Activated CD4-positive, alpha-beta memory T cell treated with anti-CD3 and anti-CD28 coated beads for 36 hours (primary cell): ENCODE measurements at regions not wholly inside any gene's neighbourhood (a gene's known extent, or its start where the extent isn't known, plus 50 kb on each side); places are given as distances from the start of the nearest gene placed in this dataset.
A peak's percentile ranks its signal among the peaks of the same experiment; 100 is the strongest.
"Not testable (repeated sequence)": the region's sequence is repeated elsewhere in the genome, so short reads cannot be mapped to it uniquely, and the experiment has no call there.

Source experiments
- CTCF ChIA-PET: fragments of 350-600 bp; sonication (Branson Sonifier 250); formaldehyde crosslinking; loops from one replicate; lab custom pipeline; 2021; ENCODE audit warnings: antibody characterized with exemption, inconsistent platforms; lab: Charles Lee
- POLR2A ChIA-PET: fragments of 350-600 bp; sonication (Branson Sonifier 250); formaldehyde crosslinking; loops from one replicate; lab custom pipeline; 2021; ENCODE audit warnings: antibody characterized with exemption; lab: Charles Lee
- DNase-seq: peaks from one replicate; pipeline ENCODE4 v3.0.0-alpha.2; 2020
- H3K27ac Mint-ChIP-seq: one replicate; pipeline ENCODE4 v1.8.0; 2021; ENCODE audit warnings: mixed read lengths
- H3K27me3 Mint-ChIP-seq: one replicate; pipeline ENCODE4 v1.8.0; 2021; ENCODE audit warnings: mixed read lengths
- H3K36me3 Mint-ChIP-seq: one replicate; pipeline ENCODE4 v1.8.0; 2021; ENCODE audit warnings: mixed read lengths
- H3K4me1 Mint-ChIP-seq: one replicate; pipeline ENCODE4 v1.8.0; 2021; ENCODE audit warnings: low read depth, mixed read lengths
- H3K4me3 Mint-ChIP-seq: one replicate; pipeline ENCODE4 v1.8.0; 2021; ENCODE audit warnings: mild to moderate bottlenecking, mixed read lengths
- H3K9me3 Mint-ChIP-seq: one replicate; pipeline ENCODE4 v1.8.0; 2021; ENCODE audit warnings: mixed read lengths
- intact Hi-C: fragments of 100-400 bp; cut with micrococcal nuclease; formaldehyde crosslinking; loops from one replicate; pipeline ENCODE4 v1.15.1; 2023

GRCh38 chr21:10325546-10325945, 195.8 kb upstream of the TPTE start:
- CTCF ChIA-PET, H3K36me3 Mint-ChIP-seq, H3K4me1 Mint-ChIP-seq, H3K27me3 Mint-ChIP-seq, intact Hi-C loops, H3K4me3 Mint-ChIP-seq, POLR2A ChIA-PET, H3K27ac Mint-ChIP-seq: not testable (repeated sequence)
- DNase-seq = peak; percentile 70
- peaks cover 44% of the 10 kb centered on the region for H3K9me3 Mint-ChIP-seq

GRCh38 chr21:10326146-10326545, 195.2 kb upstream of the TPTE start:
- H3K36me3 Mint-ChIP-seq, H3K4me3 Mint-ChIP-seq, CTCF ChIA-PET, H3K27me3 Mint-ChIP-seq, POLR2A ChIA-PET, H3K4me1 Mint-ChIP-seq, H3K27ac Mint-ChIP-seq, intact Hi-C loops, DNase-seq: not testable (repeated sequence)
- peaks cover 50% of the 10 kb centered on the region for H3K9me3 Mint-ChIP-seq

GRCh38 chr21:10328646-10329045, 192.7 kb upstream of the TPTE start:
- H3K4me1 Mint-ChIP-seq, CTCF ChIA-PET, DNase-seq, POLR2A ChIA-PET, intact Hi-C loops, H3K27me3 Mint-ChIP-seq, H3K36me3 Mint-ChIP-seq, H3K27ac Mint-ChIP-seq, H3K4me3 Mint-ChIP-seq: not testable (repeated sequence)
- peaks cover 64% of the 10 kb centered on the region for H3K9me3 Mint-ChIP-seq

- H3K27ac Mint-ChIP-seq, H3K4me1 Mint-ChIP-seq, H3K27me3 Mint-ChIP-seq, DNase-seq, CTCF ChIA-PET, intact Hi-C loops, H3K36me3 Mint-ChIP-seq, H3K4me3 Mint-ChIP-seq, POLR2A ChIA-PET: not testable (repeated sequence)
- H3K9me3 Mint-ChIP-seq = peaks cover 62% of the 10 kb centered on the region
Observed at GRCh38 chr21:10330641-10331119, 190.7 kb upstream of the TPTE start.

- DNase-seq, POLR2A ChIA-PET, CTCF ChIA-PET, H3K27ac Mint-ChIP-seq, intact Hi-C loops, H3K4me1 Mint-ChIP-seq, H3K27me3 Mint-ChIP-seq, H3K4me3 Mint-ChIP-seq, H3K36me3 Mint-ChIP-seq: not testable (repeated sequence)
- H3K9me3 Mint-ChIP-seq = peaks cover 63% of the 10 kb centered on the region
Observed at GRCh38 chr21:10331134-10331533, 190.2 kb upstream of the TPTE start.

GRCh38 chr21:10332935-10333334, 188.4 kb upstream of the TPTE start:
- H3K27me3 Mint-ChIP-seq, H3K36me3 Mint-ChIP-seq, intact Hi-C loops, POLR2A ChIA-PET, H3K4me3 Mint-ChIP-seq, DNase-seq, CTCF ChIA-PET, H3K4me1 Mint-ChIP-seq, H3K27ac Mint-ChIP-seq: not testable (repeated sequence)
- peaks cover 57% of the 10 kb centered on the region for H3K9me3 Mint-ChIP-seq

- intact Hi-C loops, H3K27ac Mint-ChIP-seq, CTCF ChIA-PET: not testable (repeated sequence)
Observed at GRCh38 chr21:10334391-10334790, 187.0 kb upstream of the TPTE start.

GRCh38 chr21:10342261-10342956, 179.0 kb upstream of the TPTE start:
- H3K4me1 Mint-ChIP-seq, H3K4me3 Mint-ChIP-seq, H3K27me3 Mint-ChIP-seq, H3K27ac Mint-ChIP-seq, DNase-seq, CTCF ChIA-PET, intact Hi-C loops, H3K36me3 Mint-ChIP-seq, POLR2A ChIA-PET: not testable (repeated sequence)
- H3K9me3 Mint-ChIP-seq = peaks cover 47% of the 10 kb centered on the region

More at GRCh38 chr21:10334391-10334790, 187.0 kb upstream of the TPTE start:
- H3K27me3 Mint-ChIP-seq, POLR2A ChIA-PET, H3K36me3 Mint-ChIP-seq, H3K4me3 Mint-ChIP-seq, H3K4me1 Mint-ChIP-seq, DNase-seq: not testable (repeated sequence)
- H3K9me3 Mint-ChIP-seq = peaks cover 57% of the 10 kb centered on the region

- H3K4me3 Mint-ChIP-seq, H3K27ac Mint-ChIP-seq, intact Hi-C loops, H3K36me3 Mint-ChIP-seq, DNase-seq, POLR2A ChIA-PET, H3K27me3 Mint-ChIP-seq, CTCF ChIA-PET, H3K4me1 Mint-ChIP-seq: not testable (repeated sequence)
- peaks cover 49% of the 10 kb centered on the region for H3K9me3 Mint-ChIP-seq
Observed at GRCh38 chr21:10343146-10343935, 178.0 kb upstream of the TPTE start.

- H3K27ac Mint-ChIP-seq, H3K4me1 Mint-ChIP-seq, POLR2A ChIA-PET, intact Hi-C loops, DNase-seq, CTCF ChIA-PET, H3K36me3 Mint-ChIP-seq, H3K4me3 Mint-ChIP-seq, H3K27me3 Mint-ChIP-seq: not testable (repeated sequence)
- H3K9me3 Mint-ChIP-seq = peaks cover 49% of the 10 kb centered on the region
Observed at GRCh38 chr21:10344266-10344665, 177.1 kb upstream of the TPTE start.

GRCh38 chr21:10345178-10345612, 176.2 kb upstream of the TPTE start:
- H3K4me1 Mint-ChIP-seq, intact Hi-C loops, DNase-seq, H3K27ac Mint-ChIP-seq, H3K36me3 Mint-ChIP-seq, POLR2A ChIA-PET, H3K4me3 Mint-ChIP-seq, H3K27me3 Mint-ChIP-seq, CTCF ChIA-PET: not testable (repeated sequence)
- H3K9me3 Mint-ChIP-seq = peaks cover 46% of the 10 kb centered on the region

- H3K27ac Mint-ChIP-seq, intact Hi-C loops, H3K27me3 Mint-ChIP-seq, H3K4me1 Mint-ChIP-seq, POLR2A ChIA-PET, H3K4me3 Mint-ChIP-seq, H3K36me3 Mint-ChIP-seq, CTCF ChIA-PET, DNase-seq: not testable (repeated sequence)
- H3K9me3 Mint-ChIP-seq = peaks cover 50% of the 10 kb centered on the region
Observed at GRCh38 chr21:10346249-10346648, 175.1 kb upstream of the TPTE start.
